ENCODE measurements at regions not wholly inside any gene's neighbourhood (a gene's known extent, or its start where the extent isn't known, plus 50 kb on each side); places are given as distances from the start of the nearest gene placed in this dataset.
"Not testable (repeated sequence)": the region's sequence is repeated elsewhere in the genome, so short reads cannot be mapped to it uniquely, and the experiment has no call there.

DNA sequence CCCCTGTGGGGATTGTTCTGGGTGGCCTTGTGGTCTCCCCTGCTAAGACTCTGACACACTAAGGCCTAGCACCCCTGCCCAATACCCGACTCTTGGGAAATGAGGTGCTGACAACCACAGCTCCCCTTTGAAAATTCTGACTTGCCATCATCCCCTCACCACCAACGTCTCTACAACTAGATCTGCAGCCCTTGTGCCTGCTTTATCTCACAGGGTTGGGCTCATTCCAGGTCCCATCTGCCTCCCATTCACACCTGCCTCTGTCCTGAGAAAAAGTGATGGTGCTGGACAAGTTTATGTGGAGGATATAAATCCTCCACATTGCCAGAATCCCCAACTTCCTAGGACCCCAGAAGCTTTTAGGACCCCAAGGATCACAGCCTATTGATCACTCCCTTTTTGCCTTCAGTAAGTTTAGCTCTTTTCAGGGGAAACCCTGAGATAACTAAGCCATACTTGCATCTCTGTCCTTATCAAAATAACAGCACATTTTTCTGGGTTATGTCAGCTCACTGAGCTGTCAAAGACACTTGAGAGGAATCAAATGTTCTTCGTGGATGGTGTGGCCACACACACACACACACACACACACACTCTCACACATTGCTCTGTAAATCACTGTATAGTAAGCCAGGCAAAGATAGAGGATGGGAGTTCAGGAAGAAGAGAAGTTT, 136.8 kb upstream of the CES5A start:
- DNase-seq: no peak

- DNase-seq: no peak
Measured at GRCh38 chr16:56005958-56006357, 130.8 kb upstream of the CES5A start.

DNA sequence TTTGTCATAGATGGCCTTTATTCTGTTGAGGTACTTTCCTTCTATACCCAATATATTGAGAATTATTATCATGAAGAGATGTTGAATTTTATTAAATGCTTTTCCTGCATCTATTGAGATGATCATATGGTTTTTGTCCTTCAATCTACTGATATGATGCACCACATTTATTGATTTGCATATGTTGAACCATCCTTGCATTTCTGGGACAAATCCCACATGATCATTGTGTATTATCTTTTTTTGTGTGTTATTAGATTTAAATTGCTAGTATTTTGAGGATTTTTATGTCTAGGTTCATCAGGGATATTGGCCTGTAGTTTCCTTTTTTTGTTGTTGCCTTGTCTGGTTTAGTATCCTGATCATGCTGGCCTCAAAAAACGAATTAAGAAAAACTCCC, 124.5 kb upstream of the CES5A start:
- no peak for DNase-seq

DNA sequence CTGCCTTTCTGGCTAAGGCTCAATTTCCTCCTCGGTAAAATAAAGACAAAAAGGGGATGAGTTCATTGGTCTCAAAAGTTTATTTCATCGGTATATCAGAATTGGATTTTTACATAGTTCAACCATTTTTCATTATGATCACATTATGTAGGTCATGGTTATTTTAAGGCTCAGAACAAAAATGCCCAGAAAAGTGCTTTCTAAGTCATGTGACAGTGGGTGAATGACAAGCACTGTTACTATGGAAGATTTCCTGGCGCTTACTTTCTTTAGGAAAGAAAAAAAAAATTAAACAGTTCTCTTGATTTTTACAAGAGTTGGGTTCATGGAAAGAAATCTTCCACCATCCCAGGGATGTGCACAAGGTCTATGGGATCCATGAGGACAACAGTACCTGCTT, 117.9 kb upstream of the CES5A start:
- DNase-seq: no peak

DNA sequence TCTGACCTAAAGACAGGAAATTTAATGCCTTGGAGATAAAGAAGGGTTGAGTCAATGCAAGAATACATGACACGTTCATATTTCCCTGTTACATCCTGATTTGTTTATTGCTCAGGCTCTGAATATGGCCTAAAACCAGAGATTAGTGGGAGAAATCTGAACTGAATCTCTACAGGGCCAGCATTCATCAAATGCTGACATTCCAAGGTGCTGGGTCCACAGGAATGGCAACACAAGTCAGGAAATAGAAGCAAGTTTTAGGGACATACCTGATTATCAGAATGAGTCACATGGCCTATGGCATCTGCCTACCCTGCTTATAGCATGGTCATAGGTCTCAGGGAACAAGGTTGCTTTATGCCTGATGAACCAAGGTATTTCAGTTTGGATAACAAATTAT, 117.4 kb upstream of the CES5A start:
- no peak for DNase-seq

GRCh38 chr16:55991843-55992242, 116.7 kb upstream of the CES5A start:
- DNase-seq: no peak

DNA sequence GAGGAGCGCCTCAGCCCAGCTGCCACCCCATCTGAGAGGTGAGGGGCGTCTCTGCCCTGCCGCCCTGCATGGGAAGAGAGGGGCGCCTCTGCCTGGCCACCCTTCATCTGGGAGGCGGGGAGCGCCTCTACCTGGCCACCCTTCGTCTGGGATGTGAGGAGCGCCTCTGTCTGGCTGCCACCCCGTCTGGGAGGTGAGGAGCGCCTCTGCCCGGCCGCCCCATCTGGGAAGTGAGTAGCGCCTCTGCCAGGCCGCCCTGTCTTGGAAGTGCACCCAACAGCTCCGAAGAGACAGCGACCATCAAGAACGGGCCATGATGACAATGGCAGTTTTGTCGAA, 114.4 kb upstream of the CES5A start:
- DNase-seq: no peak

DNA sequence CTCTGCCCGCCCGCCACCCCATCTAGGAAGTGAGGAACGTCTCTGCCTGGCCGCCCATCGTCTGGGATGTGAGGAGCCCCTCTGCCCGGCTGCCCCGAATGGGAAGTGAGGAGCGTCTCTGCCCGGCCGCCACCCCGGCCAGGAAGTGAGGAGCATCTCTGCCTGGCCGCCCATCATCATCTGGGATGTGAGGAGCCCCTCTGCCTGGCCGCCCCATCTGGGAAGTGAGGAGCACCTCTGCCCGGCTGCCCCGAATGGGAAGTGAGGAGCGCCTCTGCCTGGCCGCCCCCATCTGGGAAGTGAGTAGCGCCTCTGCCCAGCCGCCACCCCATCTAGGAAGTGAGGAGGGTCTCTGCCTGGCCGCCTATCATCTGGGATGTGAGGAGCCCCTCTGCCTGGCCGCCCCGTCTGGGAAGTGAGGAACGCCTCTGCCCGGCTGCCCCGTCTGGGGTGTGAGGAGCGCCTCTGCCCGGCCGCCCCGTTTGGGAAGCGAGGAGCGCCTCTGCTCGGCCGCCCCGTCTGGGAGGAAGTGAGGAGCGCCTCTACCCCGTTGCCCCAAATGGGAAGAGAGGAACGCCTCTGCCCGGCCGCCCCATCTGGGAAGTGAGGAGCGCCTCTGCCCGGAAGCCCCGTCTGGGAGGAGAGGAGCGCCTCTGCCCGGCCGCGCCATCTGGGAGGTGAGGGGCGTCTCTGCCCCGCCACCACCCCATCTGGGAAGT, 113.8 kb upstream of the CES5A start:
- not testable (repeated sequence) for DNase-seq

- no peak for DNase-seq
Measured at GRCh38 chr16:55988013-55988412, 112.8 kb upstream of the CES5A start.

DNA sequence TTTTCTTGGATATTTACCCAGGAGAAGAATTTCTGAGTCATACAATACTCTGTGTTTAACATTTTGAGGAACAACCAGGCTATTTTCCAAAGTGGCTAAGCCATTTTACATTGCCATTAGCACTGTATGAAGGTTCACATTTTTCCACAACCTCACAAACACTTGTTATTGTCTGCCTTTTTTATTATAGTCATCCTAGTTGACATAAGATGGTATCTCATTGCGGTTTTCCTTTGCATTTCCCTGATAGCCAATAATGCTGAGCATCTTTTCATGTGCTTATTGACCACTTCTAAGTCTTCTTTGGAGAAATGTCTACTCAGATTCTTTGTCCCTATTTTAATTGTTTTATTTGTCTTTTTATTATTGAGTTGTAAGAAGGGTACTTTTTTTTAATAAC, 107.4 kb upstream of the CES5A start:
- DNase-seq: no peak

GRCh38 chr16:55981557-55981956, 106.4 kb upstream of the CES5A start:
- DNase-seq: no peak

DNA sequence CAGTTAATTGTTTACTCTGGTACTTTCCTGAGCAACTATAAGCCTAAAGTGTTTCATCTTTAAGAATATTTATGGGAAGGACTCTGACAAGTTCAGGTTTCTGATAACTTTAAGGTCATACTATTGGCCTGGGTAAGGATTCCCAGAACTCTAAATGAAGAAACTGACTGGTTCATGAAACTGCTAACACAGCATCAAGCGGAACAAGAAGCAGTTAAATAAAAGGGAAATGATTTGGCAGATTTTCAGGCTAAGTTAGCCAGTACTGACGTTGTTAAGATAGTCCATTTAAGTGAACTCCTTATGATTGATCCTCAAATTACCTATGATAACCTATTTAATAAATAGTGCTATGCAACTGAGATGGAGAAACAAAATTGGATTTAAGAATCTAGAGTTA, 101.6 kb upstream of the CES5A start:
- no peak for DNase-seq

- DNase-seq: no peak
Measured at GRCh38 chr16:55971447-55971846, 96.3 kb upstream of the CES5A start.

DNA sequence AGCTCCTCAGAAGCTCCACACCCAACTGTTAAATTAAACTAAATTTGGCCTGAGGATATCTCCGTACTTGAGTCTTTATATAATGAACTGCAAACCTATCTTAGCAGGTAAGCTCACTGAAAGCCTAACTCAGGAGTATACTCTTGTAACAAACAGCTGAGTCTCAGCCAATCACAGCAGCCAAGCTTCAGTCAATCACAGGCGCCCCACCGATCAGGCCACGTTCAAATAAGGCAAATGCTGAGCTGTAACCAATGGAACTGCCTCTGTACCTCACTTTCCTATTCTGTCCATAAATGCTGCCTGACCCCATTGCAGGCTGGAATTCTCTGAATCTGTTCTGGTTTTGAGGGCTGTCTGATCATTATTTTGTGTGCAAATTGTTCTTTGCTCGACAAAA, 93.0 kb upstream of the CES5A start:
- DNase-seq: no peak

- no peak for DNase-seq
Measured at GRCh38 chr16:55964923-55965475, 89.8 kb upstream of the CES5A start.

DNA sequence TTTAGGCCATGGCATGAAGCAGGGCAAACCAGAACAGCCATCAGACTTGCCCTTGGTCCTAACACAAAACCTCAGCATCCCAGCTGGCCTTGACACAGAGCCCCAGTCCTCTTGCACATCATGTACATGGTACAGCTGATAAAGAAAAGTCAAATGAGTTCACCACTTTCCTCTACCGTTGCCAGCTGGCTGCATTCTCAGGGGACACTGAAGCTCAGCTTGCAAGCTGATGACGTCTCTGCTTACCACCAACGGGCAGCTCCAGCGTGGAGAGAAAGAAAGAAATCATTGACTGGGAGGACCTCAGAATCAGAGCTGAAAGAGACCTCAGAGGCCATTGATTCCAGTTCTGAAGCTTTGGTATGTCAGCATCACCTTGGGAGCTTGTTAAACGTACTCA, 80.7 kb upstream of the CES5A start:
- no peak for DNase-seq

DNA sequence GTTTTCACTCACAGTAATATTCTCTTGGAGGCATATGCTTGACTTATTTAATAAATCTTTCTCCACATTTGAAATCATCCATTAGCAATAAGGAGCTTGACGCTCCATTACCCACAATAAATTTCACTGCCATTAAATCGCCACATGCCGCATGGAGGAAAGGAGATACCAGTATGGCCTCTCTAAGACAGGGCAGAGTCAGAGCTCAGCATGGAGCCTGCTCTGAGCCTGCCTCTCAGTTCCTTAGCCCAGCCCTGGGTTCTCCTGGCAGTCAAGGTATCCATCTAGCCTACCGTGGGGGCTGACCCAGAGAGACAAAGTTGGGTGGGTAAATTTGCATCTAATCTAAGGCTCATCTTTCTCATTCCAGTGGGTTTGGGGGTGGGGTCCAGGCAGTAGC, 80.3 kb upstream of the CES5A start:
- DNase-seq: peak; percentile 65

DNA sequence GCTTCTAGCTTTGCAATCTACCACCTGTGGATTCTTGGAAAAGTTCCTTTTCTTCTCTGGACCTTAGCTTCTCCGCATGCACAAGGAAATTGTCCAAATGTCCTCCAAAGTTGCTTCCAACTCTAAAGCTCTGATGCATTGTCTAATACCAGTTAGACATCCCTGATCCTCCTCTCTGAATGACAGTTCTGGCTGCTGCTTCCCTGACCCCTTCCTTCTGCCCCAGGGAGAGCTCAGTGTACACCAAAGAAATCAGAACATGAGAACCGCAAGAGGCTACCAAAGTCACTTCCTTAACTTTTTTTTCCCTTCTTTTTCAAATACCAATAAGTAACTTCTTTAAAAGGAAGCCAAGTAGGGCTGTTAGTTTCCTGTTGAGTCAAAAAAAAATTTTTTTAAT, 79.7 kb upstream of the CES5A start:
- DNase-seq: no peak

DNA sequence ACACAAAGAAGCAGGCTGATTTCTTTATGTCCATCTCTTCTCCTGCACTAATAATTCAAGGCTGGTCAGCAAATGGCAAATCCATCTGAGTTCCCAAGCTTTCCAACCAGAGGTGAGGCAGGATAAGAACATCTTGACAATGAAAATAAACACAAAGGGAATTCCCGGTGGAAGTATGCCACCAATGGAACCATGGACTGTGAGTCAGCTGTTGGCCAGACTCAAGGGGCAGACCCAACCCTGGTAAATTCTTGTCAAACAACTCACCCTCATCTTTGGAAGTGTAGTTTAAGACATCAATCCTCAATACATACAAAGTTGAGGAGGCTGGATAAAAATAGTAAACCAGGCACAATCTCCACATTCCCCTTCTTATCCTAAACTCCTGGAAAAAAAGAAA, 74.3 kb upstream of the CES5A start:
- no peak for DNase-seq

DNA sequence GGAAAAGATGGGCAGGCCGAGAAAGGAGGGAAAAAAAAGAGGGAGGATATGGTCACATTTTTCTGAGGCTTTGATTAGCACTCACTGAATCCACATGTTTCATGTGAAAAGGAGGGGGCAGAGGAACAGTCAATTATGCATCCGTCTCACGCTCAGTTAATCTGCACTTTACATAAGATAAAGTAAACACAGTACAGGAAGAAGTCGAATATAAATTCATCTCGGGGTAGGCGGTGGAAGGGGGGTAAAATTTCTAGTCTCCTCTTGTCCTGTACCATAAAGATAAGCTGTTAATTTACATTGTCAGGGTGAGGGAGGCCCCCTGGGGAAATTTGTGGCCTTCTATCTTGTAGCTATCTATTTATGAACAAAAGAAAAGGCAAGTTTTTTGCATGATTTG, 73.1 kb upstream of the CES5A start:
- DNase-seq: no peak

DNA sequence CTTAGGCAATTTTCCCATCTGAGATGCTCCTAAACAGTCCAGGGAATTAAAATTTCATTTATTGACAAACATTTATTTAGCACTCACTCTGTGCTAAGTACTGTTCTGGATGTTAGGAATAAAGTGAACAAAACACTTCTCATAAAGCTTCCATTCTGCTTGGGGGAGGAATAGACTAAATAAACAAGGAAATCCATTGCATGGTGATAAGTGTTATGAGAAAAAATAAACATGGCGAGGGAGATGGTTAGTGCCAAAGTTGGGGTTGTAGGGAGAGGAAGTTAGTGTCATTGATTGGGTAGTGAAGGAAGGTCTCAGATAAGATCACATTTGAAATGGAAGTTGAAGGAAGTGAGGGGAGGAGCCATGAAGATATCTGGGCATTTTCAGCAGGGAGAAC, 72.2 kb upstream of the CES5A start:
- DNase-seq: no peak

GRCh38 chr16:55944377-55944802, 69.2 kb upstream of the CES5A start:
- DNase-seq: peak; percentile 11

DNA sequence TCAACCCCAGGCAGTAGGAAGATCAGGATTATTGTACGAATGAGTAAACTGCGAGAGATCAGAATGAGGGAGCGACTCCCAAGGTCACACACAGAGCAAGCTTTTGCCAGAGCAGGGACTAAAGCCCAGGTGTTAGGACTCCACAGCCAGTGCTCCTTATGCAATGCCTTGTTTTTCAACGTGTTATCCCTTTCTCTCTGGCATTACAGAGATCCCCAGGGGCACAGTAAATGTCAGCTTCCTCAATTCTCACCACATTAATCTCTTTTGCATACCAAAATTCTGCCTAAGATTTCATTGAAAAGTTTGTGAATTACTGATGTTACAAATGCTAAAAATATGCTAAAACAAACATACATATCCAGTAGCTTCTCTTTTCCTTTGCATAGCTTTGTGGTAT, 68.1 kb upstream of the CES5A start:
- no peak for DNase-seq

GRCh38 chr16:55942821-55943220, 67.6 kb upstream of the CES5A start:
- no peak for DNase-seq

GRCh38 chr16:55941552-55941951, 66.4 kb upstream of the CES5A start:
- DNase-seq: no peak

Data from DMS79 treated with DMSO at 0.1 percent for 48 hours (cell line).